SK-MEL-5 (cell line): ENCODE measurements at regions not wholly inside any gene's neighbourhood (a gene's known extent, or its start where the extent isn't known, plus 50 kb on each side); places are given as distances from the start of the nearest gene placed in this dataset.
A peak's percentile ranks its signal among the peaks of the same experiment; 100 is the strongest.

Experiments
- DNase-seq: peaks from one replicate; pipeline ENCODE4 v3.0.0-alpha.2; 2016; ENCODE audit warnings: low read depth, low spot score
- in situ Hi-C: cut with HindIII; loops from 2 replicates; pipeline ENCODE4 v1.10.0; 2016; ENCODE audit warnings: low sequenced_read_pairs, high pct_unique_total_duplicates, low pct_unique_long_range_greater_than_20kb

DNA sequence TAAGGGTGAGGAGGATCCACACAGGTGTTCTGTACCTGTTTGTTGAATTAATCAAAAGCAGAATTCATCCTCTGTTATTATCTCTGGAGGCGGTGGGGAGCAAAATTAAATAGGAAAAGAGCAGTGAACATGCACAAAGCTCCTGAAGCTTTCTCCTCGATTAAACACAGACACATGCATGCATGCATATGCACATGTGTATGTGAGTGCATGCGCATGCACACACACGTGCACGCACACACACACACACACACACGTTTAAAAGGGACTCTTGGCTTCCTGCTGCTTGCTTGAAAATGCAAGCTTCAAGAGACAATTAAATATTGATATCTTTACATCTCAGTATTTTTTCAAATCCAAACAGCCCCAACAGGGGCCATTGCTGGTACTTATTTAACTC, 462.1 kb downstream of the BUD13 start:
- in situ Hi-C loops = no loop called here
- DNase-seq = no peak

- in situ Hi-C loops = no loop called here
- no peak for DNase-seq
These were observed 462.6 kb downstream of the BUD13 start for GRCh38 chr11:116310226-116310625.

DNA sequence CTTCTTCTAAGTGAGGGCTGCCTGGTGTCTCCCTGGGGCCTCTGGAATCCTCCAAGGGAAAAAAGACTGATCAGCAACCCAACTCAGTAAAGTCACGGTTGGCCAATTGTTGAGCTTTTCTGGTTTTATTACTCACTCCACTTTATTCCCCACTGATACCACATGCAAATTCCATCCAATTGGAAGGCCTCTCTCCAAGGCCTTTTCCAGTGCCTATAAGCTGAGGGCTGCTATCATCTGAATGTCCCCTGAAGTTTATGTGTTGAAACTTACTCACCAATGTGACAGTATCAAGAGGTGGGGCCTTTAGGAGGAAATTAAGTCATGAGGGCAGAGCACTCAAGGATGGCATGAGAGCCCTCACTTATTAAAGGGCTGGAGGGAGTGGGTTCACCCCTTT, 463.3 kb downstream of the BUD13 start:
- in situ Hi-C loops = no loop called here
- no peak for DNase-seq

DNA sequence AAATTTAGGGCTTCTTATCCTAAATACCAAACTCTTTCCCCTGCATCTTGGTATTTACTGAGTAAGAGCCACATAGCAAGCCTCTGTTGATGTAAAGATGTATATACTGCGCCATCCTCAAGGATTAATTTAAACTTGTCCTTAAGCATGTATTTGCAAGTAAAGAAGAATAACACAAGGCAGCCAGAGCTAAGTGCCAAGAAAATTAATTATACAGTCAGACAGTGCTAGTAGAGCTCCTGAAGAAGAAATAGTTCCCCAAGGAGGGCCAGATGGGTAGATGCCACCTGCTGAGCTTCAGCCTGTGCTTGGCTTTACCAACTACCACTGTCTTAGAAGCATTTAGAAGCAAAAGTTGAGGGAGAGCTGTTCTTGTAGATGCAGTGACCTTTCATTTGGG, 470.0 kb downstream of the BUD13 start:
- DNase-seq = no peak
- in situ Hi-C loops = no loop called here

- in situ Hi-C loops = no loop called here
- no peak for DNase-seq
These were observed 471.6 kb downstream of the BUD13 start for GRCh38 chr11:116301141-116301540.

DNA sequence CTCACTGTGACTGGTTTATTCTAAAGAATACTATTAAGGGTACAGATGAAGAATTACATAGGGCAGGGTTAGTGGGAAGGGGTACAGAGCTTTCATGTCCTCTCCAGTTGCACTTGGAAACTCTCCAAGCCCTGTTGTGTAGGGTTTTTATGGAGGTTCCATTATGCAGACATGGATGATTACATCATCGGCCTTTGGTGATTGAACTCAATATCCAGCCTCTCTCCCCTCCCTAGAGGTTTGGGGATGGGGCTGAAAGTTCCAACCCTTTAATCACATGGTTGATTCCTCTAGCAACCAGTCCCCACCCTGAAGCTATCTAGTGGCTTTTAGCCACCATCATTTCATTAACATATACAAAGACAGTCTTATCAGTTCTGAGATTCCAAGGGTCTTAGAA, 472.6 kb downstream of the BUD13 start:
- no peak for DNase-seq
- in situ Hi-C loops = no loop called here

DNA sequence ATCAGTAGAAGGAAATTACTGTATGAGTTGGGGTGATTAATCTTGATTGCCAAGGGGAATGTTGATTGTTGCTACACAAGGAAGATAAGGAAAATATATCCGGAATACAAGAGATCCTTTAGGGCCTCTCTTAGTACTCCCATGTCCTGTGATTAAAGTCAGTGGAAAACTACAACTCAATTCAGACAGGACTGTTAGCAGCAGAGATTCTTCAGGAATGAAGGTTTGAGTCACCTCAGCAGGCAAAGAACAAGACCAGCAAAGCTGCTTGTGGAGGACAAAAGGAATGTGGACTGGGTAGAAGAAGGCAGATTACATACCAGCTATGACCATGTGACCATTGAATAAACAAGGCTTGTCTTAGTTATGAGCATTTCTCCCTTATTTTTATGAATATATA, 478.2 kb downstream of the BUD13 start:
- no peak for DNase-seq

DNA sequence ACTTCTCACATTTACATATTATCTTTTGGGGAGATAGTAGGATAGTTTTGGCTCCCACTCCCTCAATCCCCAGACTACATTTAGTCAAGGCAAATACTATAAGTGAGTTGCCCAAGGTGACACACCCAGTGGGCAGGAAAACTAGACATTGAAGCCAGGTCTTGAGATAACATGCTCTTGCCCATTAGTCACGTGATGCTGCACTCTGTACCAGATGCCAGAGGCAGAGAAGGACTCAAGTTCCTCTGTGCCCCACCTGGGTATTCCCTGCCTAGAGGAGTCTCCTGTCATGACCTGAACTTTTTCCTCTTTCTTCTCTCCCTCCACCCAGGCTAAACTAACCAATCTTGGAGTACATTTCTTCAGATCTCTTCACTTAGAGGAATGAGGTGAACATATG, 484.9 kb downstream of the BUD13 start:
- DNase-seq = no peak
- in situ Hi-C loops = no loop called here

More for the DNA sequence above, 478.2 kb downstream of the BUD13 start:
- in situ Hi-C loops = no loop called here

GRCh38 chr11:116285026-116285425, 487.8 kb downstream of the BUD13 start:
- DNase-seq = no peak
- in situ Hi-C loops = no loop called here

- DNase-seq = no peak
- in situ Hi-C loops = no loop called here
These were observed 489.5 kb downstream of the BUD13 start for GRCh38 chr11:116283300-116283699.

DNA sequence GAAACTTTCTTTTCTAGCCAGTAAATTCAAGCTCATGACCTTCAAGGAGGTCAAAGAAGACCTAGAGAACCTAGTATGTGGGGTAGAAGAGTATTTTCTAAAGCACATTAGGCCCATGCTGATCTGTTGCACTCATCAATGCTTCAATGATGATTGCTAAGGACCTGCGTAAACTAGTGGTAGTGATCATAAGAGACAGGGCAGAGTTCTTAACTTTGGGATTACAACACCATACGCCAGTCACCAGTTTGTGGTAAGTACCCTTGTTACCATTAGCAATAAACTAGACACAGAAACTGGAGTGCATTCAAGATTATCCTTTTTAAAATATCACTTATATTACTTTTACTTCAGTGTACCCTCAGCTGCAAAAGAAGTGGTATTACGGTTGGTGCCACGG, 490.3 kb downstream of the BUD13 start:
- no peak for DNase-seq
- in situ Hi-C loops = no loop called here

DNA sequence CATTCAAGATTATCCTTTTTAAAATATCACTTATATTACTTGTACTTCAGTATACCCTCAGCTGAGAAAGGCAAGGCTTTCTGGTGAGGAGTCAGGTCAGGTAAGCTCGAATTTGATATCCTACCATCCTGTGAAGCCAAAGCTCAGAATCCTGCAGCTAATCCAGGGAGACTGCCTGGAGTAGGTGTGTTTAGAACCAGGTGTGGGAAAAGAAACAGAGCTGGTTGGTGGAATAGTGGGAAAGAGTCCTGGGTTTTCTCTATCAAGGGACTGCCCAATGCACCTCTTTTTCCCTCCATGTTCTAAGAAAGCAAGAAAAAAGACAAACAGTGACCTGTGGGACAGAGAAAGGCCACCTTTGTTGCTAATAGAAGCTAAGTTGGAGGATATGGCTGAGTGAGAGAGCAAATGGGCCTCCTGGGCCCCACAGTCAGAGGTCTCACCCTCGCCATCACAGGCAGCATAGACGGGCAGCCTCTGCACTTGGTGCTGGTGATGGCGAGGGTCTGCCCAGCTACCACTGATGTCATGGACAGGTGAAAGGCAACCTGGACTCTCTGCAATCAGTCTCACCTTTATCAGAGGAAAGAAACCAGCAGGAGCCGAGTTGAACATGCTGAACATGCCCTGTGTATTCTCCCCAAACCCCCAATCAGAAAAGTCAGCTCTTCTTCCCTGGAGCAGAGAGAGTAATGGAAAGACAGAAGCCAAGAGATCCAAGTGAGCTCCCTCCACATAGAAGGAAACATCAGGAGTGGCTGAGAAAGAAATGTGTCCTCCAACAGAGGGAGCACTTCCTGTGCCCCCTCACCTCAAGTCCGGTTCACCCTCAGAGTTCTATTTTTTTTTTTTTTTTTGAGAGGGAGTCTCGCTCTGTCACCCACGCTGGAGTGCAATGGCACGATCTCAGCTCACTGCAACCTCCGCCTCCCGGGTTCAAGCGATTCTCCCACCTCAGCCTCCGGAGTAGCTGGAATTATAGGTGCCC, 491.3 kb downstream of the BUD13 start:
- DNase-seq = no peak
- in situ Hi-C loops = no loop called here

- no peak for DNase-seq
- in situ Hi-C loops = no loop called here
These were observed 493.3 kb downstream of the BUD13 start for GRCh38 chr11:116279511-116279910.

GRCh38 chr11:116278076-116278475, 494.7 kb downstream of the BUD13 start:
- in situ Hi-C loops = no loop called here
- no peak for DNase-seq

DNA sequence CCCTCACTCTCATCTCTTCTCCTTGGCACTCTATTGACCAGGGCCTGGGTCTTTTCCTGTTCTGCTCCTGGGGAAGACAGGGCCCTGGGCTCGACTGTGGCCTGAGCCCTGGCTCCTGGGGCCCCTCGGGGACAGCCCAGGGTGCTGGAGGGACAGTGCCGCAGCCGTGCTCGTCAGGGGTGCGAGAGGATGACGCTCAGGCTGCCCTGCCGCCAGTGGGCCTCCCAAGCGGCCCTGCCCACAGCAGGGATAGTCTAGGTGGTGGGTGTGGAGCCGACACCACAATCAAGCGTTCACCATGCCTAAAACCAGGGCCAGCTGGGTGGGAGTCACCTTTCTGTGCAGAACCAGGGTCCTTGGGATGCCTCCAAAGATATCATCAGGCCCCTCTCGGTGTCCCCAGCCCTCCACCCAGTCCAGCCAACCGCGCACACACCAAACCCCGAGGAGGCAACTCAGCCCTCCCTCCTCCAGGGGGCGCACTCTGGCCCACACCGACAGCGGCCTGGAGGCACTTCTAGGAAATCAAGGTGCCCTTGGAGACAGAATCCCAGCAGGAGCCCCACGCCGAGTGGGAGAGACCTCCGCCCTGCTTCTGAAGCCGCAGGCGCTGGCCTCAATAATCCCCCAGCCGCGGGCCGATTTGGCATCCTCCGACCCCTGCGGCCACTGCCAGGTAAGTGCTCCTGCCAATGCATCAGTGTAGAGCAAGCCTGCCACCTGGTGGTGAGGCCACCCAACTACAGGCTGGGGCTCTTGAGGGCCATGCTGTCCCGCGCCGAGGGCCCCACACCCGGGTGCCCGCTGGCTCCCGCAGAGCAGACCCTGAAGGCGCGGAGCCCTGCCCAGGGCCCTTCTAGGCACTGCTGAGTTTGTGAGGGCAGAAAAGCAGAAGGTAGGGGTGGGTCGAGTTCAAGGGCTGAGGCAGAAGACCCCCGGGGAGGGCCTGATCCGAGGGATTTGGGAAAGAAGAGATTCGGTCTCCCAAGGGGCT, 496.4 kb downstream of the BUD13 start:
- in situ Hi-C loops = no loop called here
- peak; percentile 77 for DNase-seq

DNA sequence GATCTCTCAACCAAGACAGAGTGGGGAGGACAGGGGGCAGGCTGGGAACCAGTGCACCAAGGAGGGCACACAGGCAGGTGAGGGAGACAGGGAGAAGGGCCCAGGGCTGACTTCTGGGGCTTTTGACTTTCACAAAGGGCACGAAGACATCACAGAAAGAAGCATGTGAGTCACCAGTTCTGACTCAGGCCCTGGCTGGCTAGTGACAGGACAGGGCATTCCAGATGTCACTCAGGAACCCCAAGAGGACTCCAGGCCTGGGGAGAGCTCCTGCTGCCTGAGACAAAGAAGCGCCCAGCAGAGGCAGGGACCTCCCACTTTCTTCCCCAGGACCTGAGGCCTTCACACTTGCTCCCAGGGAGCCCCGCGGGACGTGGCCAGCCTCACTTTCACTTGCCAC, 497.2 kb downstream of the BUD13 start:
- DNase-seq = no peak
- in situ Hi-C loops = no loop called here

GRCh38 chr11:116274521-116274920, 498.3 kb downstream of the BUD13 start:
- no peak for DNase-seq
- in situ Hi-C loops = no loop called here

- DNase-seq = no peak
- in situ Hi-C loops = no loop called here
These were observed 500.5 kb downstream of the BUD13 start for GRCh38 chr11:116272181-116272789.
